ENCODE measurements at regions not wholly inside any gene's neighbourhood (a gene's known extent, or its start where the extent isn't known, plus 50 kb on each side); places are given as distances from the start of the nearest gene placed in this dataset.

GRCh38 chr10:105742184-105742583, 1101.1 kb downstream of the SORCS3 start (continued):
- TF ChIP-seq ELK1 (IDR thresholded peaks at IDR 0.05; ENCODE audit: low read depth, low read length) (no peak), EHMT2 (IDR thresholded peaks at IDR 0.05; ENCODE audit: low read depth) (no peak), MAX (IDR thresholded peaks at IDR 0.05) (no peak), CHD2 (IDR thresholded peaks at IDR 0.05; ENCODE audit: low read length, partially characterized antibody) (no peak), ZC3H11A (IDR thresholded peaks at IDR 0.05) (no peak), TFCP2L1 (CRISPR knock-in tag; IDR thresholded peaks at IDR 0.05) (no peak), RCOR1 (IDR thresholded peaks at IDR 0.05; ENCODE audit: low read depth, low read length) (no peak), POLR2AphosphoS2 (conservative IDR thresholded peaks at IDR 0.05; ENCODE audit: low read length) (no peak)

- CTCF ChIA-PET, result interaction anchor here (0.6 kb wide), 1 partner anchor 32 kb away, joined by 5 read pairs; no protein-coding TSS in a partner anchor
- H3K4me1 ChIP-seq, result no peaks in the 10 kb centered on the region
- no peak for DNase-seq (ENCODE audit: low read depth in 1 of 2, low spot score in 1 of 2)
- no peak for ATAC-seq
- H3K9me3 ChIP-seq, result 0 out of 3 replicates have a peak, but pooled peaks cover 2% of the 10 kb centered on the region
- no peak for FAIRE-seq
- no peak overlapping the region for H3K4me3 ChIP-seq
- no peak overlapping the region for H3K27ac ChIP-seq
- no peak for TF ChIP-seq KDM5A (IDR thresholded peaks at IDR 0.05)
- no peak for TF ChIP-seq CTCF (IDR thresholded peaks at IDR 0.05)
- TF ChIP-seq CBX2 (IDR thresholded peaks at IDR 0.05; ENCODE audit: borderline replicate concordance, low read depth), result no peak
- TF ChIP-seq FOXS1 (CRISPR knock-in tag; IDR thresholded peaks at IDR 0.05), result no peak
- TF ChIP-seq E2F6 (IDR thresholded peaks at IDR 0.05; ENCODE audit: borderline replicate concordance, low read depth), result no peak
- TF ChIP-seq ZFP36 (IDR thresholded peaks at IDR 0.05; ENCODE audit: borderline replicate concordance, partially characterized antibody), result no peak
- no peak for TF ChIP-seq HES2 (IDR thresholded peaks at IDR 0.05)
- POLR2A ChIA-PET, result no interaction called here
- H3K4me2 ChIP-seq, result no peak overlapping the region
- 1% methylated on average over 2 of the region's 2 CpGs for WGBS (ENCODE audit: missing lambda C conversion rate)
Measured at GRCh38 chr10:105734479-105734878, 1093.4 kb downstream of the SORCS3 start.

- Histone ChIP-seq H3K27ac (no peak overlapping the region), H3K4me1 (no peaks in the 10 kb centered on the region), H3K4me3 (no peak overlapping the region), H3K9me3 (0 out of 3 replicates have a peak, but pooled peaks cover 2% of the 10 kb centered on the region), H3K4me2 (no peak overlapping the region)
- FAIRE-seq (no peak), DNase-seq (ENCODE audit: low read depth in 1 of 2, low spot score in 1 of 2) (no peak), ATAC-seq (no peak)
- CTCF ChIA-PET, result no interaction called here
- TF ChIP-seq HOXB5 (CRISPR knock-in tag; IDR thresholded peaks at IDR 0.05), result no peak
- no peak for TF ChIP-seq HES2 (IDR thresholded peaks at IDR 0.05)
- TF ChIP-seq USF2 (IDR thresholded peaks at IDR 0.05), result no peak
- no peak for TF ChIP-seq BCL3 (IDR thresholded peaks at IDR 0.05)
- TF ChIP-seq FOSB (CRISPR knock-in tag; IDR thresholded peaks at IDR 0.05), result no peak
- no peak for TF ChIP-seq CBX2 (IDR thresholded peaks at IDR 0.05; ENCODE audit: borderline replicate concordance, low read depth)
- no peak for TF ChIP-seq SREBF2 (IDR thresholded peaks at IDR 0.05)
- no peak for TF ChIP-seq NR3C1 (IDR thresholded peaks at IDR 0.05)
- TF ChIP-seq FOSL2 (IDR thresholded peaks at IDR 0.05), result no peak
- no peak for TF ChIP-seq FOSL2 (CRISPR knock-in tag; IDR thresholded peaks at IDR 0.05)
- TF ChIP-seq ZSCAN20 (CRISPR knock-in tag; IDR thresholded peaks at IDR 0.05), result no peak
- TF ChIP-seq GATA3 (IDR thresholded peaks at IDR 0.05; ENCODE audit: borderline replicate concordance), result no peak
- TF ChIP-seq JUN (IDR thresholded peaks at IDR 0.05), result no peak
- TF ChIP-seq JUNB (IDR thresholded peaks at IDR 0.05), result no peak
- TF ChIP-seq HEYL (CRISPR knock-in tag; IDR thresholded peaks at IDR 0.05), result no peak
- no peak for TF ChIP-seq ELK1 (IDR thresholded peaks at IDR 0.05; ENCODE audit: low read depth, low read length)
- POLR2A ChIA-PET, result no interaction called here
Measured at GRCh38 chr10:105733924-105734323, 1092.8 kb downstream of the SORCS3 start.
